GM19351 (cell line): ENCODE measurements at regions not wholly inside any gene's neighbourhood (a gene's known extent, or its start where the extent isn't known, plus 50 kb on each side); places are given as distances from the start of the nearest gene placed in this dataset.
"Not testable (repeated sequence)": the region's sequence is repeated elsewhere in the genome, so short reads cannot be mapped to it uniquely, and the experiment has no call there.

Experiments used
- ATAC-seq: cut with Tn5 transposase; IDR thresholded peaks from one replicate; pipeline ENCODE4 v1.9.1; 2021; ENCODE audit warnings: mild to moderate bottlenecking, moderate library complexity; ENCODE audit not compliant: unreplicated experiment

DNA sequence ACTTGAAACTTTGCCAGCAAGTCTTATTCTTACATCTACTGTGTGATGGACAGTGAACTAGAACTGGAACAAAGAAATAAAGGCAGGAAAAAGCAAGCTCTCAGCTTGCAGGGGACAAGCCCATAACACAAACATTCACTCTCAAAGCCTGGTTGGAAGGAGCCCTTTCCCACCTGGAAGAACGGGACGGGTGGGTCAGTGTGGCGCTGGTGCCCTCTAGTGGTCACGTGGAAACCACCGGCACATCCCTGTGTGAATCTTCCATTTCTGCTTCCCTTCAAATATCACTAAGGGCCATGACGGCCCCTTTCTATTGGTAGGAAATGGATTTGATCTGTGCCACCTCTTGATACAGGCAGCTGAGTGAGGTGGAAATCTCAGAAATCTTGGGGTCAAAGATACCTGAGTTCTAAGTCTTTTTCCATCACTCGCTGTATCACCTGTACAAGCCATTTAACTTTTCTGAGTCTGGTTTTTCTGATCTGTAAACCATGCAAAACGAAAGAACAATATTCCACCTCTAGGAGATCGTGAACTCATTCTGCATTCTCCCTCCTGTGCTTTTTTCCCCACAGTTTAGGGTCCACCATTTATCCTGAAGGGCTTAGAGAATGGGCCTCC lies 211.6 kb downstream of the MSX2 start:
- ATAC-seq: no peak

DNA sequence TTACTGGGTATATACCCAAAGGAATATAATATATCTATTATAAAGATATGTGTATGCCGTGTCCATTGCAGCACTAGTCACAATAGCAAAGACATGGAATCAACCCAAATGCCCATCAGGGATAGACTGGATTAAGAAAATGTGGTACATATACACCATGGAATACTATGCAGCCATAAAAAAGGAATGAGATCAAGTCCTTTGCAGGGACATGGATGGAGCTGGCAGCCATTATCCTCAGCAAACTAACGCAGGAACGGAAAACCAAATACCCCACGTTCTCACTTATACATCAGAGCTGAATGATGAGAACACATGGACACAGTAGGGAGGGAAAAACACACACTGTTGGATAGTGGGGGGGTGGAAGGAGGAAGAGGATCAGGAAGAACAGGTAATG lies 206.7 kb downstream of the MSX2 start:
- not testable (repeated sequence) for ATAC-seq

- ATAC-seq: no peak
These were observed 201.2 kb downstream of the MSX2 start for GRCh38 chr5:174925586-174925985.

DNA sequence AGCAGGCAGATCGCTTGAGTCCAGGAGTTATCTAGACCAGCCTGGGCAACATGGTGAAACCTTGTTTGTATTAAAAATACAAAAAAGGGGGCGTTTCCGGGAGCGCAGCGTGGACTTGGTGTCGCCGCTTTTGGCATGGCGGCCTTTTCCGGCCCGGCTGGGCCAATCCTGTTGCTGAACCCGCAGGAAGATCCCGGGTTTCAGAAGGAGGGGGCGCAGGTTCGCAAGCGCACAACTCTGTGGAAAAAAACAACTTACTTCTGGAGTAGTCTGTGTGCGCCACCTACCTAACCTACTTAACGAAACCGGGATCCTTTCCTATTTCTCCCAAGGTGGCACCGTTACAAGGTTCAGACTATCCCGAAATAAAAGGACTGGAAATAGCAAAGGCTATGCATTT lies 198.6 kb downstream of the MSX2 start:
- no peak for ATAC-seq

GRCh38 chr5:174920906-174921550 lies 196.6 kb downstream of the MSX2 start:
- ATAC-seq: no peak

- ATAC-seq: no peak
These were observed 195.0 kb downstream of the MSX2 start for GRCh38 chr5:174919351-174919750.

DNA sequence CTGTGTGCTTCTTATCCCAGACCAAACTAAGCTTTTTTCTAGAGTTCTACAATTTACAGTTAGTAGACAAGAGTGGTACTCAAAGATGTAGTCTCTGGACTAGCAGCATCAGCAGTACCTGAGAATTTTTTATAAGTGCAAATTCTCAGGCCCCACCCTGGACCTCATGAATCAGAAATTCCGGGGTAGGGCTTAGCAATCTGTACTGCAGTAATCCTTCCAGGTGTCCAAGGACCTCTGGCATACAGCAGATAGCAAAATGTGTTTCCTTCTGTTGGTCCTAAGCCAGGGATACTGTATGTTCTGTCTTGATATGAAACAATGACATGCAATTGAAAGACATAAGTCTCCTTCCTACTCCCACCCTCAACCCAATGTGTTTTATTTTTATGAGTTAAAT lies 194.3 kb downstream of the MSX2 start:
- no peak for ATAC-seq

DNA sequence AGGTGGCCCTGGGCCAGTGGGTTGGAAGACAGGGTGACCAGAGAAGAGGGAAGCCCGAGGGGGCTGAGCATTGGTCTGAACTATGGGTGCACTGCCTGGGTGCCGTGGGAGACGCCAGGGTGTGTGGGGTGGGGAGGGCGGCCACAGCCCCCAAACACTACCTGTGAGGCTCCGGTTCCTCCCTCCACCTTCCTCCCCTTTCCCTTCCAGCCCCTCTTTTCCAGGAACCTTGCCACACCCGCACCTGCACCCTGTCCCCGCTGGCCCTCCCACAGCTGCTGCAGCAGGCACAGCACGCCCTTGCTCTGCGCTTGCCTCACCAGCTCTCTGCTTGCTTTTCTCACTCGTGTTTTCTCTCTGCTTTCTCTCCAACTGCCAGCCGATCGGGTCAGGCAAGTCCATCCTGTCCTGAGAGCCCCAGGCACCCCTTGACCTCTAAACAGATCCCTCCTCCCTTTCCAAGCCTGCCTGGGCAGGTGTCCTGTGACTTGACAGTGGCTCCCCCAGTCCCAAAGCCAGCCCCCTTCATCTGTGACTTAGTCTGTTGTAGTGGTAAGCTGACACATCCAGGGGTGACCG lies 193.7 kb downstream of the MSX2 start:
- no peak for ATAC-seq

DNA sequence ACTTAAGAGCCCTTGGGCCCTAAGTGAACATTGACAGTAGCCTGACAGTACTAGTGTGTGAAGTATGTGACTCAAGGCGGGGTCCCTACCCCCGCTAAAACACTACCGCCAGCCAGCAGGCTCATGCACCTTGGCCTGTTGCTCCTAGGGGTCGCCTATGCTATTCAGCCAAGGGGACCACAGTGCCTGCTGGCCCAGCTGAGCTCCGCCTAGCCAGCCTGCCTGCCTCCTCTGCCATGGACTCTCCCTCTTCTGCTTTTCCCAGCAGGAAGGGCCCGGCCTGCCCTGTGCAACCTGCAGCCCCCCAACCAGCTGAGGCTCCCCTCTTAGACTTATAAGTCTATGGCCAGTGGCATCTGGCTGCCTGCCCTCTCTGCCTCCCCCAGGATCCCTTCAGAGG lies 193.1 kb downstream of the MSX2 start:
- ATAC-seq: not testable (repeated sequence)

- ATAC-seq: not testable (repeated sequence)
These were observed 192.5 kb downstream of the MSX2 start for GRCh38 chr5:174916924-174917323.

DNA sequence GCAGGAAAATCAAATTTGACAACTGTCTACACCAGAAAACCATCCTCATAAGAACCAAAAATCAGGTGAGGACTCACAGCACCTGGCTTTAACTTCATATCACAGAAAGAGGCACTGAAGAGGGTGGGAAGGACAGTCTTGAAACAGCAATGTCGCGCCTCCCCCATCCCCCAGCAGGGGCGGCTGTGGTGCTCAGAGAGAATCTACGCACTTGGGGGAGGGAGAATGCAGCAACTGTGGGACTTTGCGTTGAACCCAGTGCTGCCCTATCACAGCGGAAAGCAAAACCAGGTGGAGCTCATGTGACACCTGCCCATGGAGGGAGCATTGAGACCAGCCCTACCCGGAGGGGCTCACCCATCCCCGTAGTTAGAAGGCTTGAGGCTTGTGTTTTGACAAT lies 191.8 kb downstream of the MSX2 start:
- no peak for ATAC-seq

- ATAC-seq: no peak
These were observed 186.7 kb downstream of the MSX2 start for GRCh38 chr5:174911118-174911517.

DNA sequence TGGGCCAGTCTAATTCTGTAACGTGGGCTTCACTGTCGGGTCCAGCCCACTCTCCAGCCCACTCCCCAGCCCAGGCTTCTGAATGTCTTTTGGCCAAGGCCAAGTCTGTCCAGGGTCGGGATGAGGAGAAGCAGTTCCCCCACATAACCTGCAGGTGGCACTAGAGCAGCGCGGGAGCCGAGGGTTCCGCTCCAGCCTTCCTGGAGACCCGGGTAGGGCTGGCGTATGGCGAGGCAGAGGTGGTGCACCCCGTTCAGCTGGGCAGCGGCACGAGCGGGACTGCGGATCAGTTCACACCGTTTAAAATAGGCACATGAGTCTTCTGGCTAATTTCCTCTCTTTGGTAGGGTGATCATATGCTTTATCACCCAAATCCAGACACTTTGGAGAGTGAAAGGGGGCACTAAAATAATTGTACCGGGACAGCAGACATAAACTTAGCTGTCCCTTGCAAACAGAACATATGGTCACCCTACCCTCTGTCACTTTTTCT lies 185.9 kb downstream of the MSX2 start:
- ATAC-seq: peak; percentile 99

GRCh38 chr5:174903172-174903732 lies 178.9 kb downstream of the MSX2 start:
- ATAC-seq: no peak

GRCh38 chr5:174901336-174901735 lies 177.0 kb downstream of the MSX2 start:
- ATAC-seq: no peak

- no peak for ATAC-seq
These were observed 176.0 kb downstream of the MSX2 start for GRCh38 chr5:174900240-174900865.

GRCh38 chr5:174897281-174897950 lies 173.0 kb downstream of the MSX2 start:
- ATAC-seq: no peak

- ATAC-seq: no peak
These were observed 171.0 kb downstream of the MSX2 start for GRCh38 chr5:174895360-174895759.

- ATAC-seq: no peak
These were observed 168.4 kb downstream of the MSX2 start for GRCh38 chr5:174892742-174893141.

DNA sequence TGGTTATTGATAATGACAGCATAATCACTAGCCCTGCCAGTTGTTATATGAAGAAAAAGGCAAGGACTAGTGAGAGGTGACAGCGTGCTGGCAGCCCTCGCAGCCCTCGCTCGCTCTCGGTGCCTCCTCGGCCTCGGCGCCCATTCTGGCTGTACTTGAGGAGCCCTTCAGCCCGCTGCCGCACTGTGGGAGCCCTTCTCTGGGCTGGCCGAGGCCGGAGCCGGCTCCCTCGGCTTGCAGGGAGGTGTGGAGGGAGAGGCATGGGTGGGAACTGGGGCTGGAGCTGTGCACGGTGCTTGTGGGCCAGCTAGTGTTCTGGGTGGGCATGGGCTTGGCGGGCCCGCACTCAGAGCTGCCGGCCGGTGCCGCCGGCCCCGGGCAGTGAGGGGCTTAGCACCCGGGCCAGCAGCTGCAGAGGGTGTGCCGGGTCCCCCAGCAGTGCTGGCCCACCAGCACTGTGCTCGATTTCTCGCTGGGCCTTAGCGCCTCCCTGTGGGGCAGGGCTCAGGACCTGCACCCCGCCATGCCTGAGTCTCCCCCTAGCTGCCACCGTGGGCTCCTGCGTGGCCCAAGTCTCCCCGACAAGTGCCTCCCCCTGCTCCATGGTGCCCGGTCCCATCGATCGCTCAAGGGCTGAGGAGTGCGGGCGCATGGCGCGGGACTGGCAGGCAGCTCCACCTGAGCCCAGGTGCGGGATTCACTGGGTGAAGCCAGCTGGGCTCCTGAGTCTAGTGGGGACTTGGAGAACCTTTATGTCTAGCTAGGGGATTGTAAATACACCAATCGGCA lies 156.2 kb downstream of the MSX2 start:
- not testable (repeated sequence) for ATAC-seq
